ENCODE measurements at regions not wholly inside any gene's neighbourhood (a gene's known extent, or its start where the extent isn't known, plus 50 kb on each side); places are given as distances from the start of the nearest gene placed in this dataset.

DNA sequence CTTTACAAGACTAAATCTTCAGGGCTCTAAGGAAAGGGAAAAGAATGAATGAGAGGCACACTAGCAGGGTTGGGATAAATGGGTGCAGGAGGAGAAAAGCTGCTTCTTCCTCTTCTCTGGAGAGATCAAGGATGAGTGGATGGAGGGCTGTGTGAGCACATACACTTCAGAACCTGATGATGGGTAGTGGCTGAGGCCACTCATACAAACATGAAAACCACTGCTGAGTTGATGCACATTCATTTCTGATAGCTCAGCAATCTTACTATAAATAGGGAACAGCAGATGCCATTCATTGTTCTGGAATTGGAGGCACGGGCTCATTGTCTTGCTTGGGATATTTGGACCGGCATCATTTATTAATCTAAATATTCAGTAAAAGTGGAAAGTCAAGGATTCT lies 152.4 kb upstream of the KCTD1 start:
- no peak for DNase-seq (ENCODE audit: low read depth)

DNA sequence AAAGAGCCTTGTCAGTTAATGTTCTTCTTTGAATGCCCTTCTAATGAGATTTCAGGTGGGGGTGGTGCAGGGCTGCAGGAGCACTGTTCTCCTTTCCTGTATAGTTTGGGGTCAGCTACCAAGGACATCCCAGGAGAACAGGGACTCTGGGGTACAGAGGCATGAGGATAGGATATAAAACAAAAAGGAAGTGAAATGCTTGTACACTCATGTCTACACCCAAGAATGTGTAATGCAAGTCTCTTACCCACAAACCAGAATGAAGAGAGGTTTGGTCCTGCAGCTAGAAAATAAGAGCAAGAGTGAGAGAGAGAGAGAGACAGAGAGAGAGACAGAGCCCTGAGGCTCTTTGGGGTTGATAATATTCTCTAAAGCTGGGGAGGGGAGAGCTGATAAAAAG lies 151.8 kb upstream of the KCTD1 start:
- DNase-seq (ENCODE audit: low read depth), result no peak

DNA sequence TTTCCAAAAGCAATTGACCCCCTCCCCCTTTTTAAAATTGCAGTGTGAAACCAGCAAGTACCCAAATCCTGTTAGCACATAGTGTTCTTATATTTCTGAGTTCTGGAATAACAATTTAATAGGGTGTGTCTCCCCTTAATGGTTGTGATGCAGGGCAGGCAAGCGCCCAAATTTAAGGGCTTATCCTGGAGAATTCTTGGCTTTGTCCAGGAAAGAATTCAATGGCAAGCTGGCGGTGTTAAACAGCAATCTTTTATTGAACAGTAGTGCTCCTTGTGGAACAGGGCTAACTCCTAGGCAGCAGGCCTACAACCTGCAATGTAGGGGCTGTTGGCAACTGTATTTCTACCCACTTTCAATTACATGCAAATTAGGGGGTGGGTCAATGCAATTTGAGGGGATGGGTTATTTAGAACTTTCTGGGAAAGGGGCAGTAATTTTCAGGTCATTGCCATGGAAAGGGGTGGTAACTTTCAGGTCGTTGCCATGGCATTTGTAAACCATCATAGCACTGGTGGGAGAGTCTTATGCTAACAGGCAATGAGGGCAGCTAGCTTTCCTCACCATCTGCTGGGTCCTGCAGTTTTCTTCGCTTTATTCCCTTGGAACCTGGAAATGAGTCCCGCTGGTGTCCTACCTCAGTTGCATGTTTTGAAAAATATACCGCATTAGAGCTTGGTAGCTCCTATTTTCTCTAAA lies 149.0 kb upstream of the KCTD1 start:
- no peak for DNase-seq (ENCODE audit: low read depth)

DNA sequence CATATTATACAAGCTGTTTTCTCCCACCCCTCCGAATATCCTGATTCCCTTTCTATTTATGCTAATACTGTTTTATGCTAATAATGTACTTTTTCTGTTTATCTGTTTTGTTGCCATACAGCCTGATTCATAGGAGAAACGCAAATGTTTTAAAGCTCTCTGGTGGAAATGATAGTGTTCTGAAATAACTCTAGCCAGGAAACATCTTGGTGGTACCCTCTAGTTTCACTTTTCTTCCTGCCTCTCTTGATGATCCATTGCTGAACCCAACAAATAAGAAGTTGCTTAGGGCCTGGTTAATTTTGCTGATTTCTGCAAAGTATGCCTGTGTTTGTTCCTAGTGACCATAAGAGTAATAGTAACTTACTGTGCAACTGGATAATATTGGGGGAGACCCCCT lies 148.4 kb upstream of the KCTD1 start:
- DNase-seq (ENCODE audit: low read depth), result no peak

DNA sequence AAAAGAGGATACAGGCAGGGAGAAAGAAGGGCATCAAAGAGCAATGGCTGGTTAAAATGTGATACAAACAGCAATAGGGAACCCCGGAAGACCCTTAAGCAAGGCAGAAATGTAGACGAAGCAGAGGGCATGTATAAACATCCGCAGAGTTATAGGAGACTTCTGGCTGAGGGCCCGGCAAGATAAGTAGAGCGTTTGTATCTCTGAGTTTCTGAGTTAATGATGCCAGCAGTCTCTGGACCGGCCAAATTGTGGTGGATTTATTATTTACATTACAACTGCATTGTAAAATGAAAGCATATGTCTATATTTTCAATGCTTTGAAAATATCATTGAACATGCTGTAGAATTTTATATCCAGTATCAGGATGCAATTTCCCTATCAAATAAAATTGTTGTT lies 148.0 kb upstream of the KCTD1 start:
- no peak for DNase-seq (ENCODE audit: low read depth)

DNA sequence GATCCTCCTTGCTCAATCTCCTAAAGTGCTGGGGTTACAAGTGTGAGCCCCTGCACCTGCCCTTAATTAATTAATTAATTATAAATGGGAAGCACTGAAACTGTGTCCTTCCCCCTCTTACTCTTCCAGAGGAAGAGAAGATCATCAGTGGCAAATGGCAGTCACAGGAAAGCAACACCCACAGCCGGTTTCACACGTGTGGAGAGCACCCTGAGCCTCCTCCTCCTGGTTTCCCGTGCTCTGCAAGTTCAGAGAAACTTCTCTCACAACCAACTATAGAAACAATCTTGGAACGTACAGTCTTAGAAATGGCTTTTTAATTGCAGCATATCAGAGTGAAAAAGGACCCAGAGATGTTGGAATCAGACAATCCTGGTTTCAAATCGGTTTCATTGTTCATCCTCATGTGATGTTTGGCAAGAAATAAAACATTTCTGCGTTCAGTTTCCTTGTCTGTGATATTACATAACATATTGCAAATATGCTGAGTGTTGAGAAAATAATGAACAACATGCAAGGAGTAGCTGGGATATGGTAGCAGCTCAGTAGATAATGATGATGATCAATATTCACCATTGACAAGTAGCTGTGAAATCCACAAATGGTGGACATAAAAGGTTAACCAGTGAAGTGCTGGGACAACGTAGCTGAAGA lies 141.0 kb upstream of the KCTD1 start:
- DNase-seq (ENCODE audit: low read depth), result no peak

DNA sequence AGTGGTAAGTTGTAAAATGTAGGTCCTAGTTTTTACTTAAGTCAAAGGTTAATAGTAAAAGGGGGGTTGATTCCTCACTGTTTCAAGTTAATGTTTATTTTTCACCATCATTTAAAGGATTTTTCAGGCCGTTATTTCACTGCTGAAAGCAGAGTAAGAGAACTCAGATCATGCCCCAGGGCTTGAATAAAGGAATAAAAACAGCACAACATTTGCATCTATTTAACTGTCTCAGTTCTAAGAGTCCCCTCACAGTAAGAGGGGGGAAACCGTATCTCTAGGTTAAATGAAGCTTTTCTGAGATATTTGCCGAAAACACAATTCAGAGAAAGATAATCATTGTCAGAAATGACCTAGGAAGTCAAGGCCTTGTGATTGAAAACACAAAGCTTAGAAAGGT lies 138.2 kb upstream of the KCTD1 start:
- no peak for DNase-seq (ENCODE audit: low read depth)

DNA sequence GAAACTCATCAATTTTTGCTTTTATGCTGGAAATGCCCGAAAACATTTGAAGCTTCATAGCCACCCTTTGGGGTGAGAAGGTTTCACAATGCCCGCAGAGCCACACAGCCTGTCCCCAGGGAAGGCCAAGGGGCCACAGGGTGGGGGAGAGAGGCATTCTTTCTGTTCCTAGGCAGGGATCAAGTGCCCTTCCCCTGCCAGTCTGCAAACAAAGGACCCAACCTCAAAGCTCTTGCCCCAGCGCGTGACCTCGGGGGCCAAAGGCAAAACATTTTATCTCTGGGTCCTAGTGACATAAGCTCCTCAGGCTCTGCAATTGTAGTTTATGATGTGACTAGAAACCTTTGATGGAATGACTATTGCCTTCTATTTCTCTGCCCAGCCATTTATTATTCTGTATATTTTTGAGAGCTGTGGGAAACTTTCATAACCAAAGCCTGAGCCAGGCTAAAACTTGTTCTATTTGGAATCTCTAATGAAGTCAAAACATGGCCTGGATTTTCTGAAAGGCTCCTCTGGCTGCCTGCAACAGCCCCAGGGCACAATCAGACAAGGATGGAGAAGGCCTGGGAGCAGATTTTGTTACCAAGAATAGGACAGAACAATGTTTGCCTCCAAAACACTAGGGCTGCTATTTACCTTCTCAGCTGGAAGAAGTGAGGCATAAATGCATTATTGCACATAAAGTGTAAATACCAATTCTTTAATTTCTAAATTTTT lies 137.2 kb upstream of the KCTD1 start:
- DNase-seq (ENCODE audit: low read depth), result no peak

DNA sequence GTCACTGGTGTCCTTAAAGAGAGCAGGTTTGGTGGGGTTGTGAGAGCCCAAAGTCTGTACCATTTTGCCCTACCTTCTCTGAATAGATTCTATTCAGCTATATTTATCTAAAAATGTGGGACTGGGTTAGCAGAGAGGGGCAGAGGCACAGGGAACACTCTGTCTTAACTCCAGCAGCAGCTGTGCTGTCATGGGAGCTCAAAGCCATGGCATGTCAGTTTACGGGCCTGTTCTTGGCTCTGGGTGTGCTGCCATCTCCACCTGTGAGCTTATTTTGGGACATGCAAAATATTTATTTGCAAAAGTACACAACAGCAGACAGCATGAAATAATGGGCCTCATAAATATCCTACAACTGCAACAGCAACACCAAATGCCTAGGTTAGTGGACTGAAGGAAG lies 129.6 kb upstream of the KCTD1 start:
- DNase-seq (ENCODE audit: low read depth), result no peak

DNA sequence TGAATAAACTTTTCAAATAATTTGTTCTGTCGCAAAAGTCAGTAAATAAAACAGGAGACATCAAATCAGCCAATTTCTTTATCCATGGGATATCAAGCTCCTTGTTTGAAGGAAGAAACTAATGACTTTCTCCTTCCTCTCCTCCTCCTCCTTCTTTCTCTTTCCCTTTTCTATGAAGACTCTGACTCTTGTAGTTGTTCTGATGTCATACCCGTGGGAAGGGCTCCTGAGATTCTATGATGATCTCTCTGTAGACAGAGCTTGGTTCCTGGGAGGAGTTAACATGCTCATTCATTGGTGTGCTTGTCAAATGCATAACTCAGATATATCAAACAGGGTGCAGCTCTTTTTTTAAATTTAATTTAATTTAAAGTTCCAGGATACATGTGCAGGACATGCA lies 118.7 kb upstream of the KCTD1 start:
- DNase-seq (ENCODE audit: low read depth), result no peak

DNA sequence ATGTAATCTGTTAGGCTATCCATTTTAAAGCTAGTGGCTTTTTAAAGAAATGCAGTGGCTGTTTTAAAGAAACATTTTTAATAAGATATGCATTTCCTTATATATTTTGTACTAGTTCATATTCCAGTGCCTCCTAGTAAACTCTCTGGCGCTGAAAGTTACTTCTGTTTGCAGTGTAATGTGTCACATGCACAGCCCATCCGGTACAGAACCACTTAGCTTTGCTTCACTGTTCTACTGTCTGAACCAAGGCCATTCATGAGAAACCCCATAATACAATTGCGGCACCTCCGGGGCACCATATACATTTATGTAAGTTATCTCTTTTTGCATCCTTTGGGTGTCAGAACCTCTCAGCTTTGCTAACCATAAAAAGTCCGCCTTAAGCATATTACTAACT lies 114.6 kb upstream of the KCTD1 start:
- DNase-seq (ENCODE audit: low read depth), result no peak

DNA sequence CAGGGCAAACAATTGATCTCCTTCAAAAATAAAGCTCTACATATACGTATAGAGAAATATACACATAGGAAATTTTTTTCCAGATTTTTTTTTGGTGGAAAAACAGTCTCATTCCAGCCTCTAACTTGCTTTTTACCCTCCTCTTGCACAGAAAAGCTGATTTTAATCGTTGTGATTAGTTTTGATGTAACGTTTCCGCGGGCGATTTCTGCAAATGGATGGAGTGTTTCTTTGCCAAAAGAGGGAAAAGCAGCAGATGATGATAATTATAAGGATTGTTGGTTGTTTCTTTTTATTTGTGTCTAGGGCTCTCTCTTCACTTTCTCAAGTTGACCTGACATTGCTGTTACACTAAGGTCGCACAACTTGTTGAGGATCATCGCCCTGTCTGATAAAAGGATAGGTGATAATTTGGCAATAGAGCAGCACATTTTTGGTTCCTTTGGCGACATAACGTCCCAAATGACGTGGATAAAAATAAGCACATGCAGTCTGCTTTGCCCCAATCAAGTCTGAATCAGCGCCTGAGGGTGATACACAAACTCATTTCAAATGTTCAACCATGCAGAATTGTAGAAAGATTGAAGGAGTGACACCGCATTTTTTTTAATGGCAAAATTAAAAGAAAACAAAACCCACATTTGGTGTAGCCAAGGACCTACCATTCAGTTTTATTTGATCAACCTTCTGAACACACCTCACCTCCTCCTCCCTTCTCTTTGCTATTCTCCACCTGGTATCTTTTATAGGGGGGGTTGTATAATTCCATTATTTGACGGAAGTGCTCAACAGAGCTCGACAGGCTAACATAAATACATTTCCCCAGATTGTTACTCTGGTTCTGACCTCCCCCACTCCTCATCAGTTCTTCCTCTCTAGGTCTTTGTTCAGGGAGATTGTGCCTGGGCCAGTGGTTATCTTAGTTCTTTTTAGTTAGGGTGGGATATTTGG lies 109.6 kb upstream of the KCTD1 start:
- DNase-seq (ENCODE audit: low read depth), result no peak

DNA sequence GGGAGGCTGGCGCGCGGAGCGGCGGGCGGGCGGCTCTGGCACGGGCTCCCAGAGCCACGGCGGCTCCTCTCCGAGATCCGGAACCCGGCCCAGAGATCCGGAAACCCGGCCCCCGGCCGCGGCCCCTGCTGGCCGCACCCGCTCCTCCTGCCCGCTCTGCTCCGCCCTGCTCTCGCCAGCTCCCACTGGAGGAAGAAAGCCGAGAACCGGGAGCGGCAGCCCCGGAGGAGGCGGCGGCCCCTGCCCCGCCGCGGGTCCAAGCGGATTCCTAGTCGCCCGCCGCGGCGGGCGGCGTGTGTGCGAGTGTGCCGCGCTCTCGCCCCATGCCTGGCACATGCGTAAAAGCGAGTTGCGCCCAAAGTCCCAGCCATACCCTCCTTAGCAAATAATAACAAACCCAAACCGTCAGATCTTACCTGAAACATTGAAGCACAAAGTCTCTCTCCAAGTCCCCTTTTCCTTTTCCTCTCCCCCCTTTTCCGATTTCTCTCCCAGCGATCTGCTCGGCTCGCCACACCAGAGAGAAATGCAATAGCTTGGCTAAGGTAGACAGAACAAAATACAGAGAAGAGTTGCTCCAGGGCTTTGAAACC lies 108.7 kb upstream of the KCTD1 start:
- DNase-seq (ENCODE audit: low read depth), result peak; percentile 59

DNA sequence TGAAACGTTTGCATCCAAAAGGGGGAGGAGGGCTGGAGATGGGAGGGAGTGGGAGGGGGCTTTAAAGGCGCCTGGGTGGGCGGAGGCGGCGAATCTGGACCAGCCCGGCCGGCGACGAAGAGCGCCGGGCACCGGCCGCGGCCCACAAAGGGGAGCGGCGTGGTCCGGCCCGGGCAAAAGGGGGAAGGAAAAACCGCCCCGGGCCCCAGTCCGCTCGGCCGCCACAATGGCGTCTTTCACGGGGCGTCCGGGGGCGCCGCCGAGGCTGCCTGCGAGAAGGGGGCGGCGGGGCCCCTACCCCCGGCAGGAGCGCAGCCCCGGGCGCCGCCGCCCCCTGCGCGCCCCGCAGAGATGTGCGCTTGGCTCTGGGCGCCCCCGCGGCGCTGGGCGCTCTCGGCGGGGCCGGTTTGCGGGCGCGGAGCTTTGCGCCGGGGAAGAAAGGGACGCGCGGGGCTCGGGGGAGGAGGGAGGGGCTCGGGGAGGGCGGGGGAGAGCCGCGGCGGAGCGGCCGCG lies 108.1 kb upstream of the KCTD1 start:
- DNase-seq (ENCODE audit: low read depth), result no peak

DNA sequence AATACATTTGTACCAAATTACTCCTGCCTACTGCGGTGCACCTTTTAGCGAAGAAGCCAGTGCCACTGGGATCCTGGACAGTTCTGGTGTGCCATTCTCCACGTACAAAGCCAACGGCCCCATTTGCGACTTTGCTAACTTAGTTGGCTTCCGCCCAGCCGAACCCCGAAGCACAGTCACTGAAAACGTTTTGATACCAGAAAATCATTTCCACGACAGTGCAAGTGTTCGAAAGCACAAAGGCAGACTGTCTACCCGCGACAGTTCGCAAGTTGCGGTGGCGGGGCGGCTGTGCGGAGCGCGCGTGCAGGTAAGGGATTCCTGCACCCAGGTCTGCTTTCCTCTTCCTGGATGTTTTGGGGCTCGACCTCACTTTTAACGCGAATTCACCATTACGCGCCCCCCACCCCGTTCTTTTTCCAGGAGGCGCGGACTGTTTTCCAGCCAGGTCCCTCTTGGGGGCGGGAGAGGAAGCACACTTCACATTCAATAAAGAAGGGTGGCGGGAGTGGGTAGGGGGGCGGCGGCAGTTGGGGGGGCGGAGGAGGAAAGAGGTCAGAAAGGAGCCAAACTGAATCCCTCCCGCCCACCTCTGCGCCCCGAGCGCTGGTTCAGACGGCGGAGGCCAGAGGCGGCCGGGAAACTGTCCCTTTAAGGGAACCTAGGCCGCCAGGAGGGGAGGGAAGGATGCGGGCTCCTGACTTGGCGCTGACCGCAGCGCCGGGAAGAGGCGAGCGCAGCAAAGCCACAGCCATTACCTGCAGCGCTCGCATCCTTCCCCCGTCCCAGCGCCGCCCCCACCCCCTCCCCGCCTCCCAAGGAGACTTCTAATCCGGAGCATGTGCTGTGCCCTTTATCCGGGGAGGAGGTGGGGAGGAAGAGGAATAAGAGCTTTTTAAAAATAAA lies 107.4 kb upstream of the KCTD1 start:
- DNase-seq (ENCODE audit: low read depth), result peak; percentile 30

DNA sequence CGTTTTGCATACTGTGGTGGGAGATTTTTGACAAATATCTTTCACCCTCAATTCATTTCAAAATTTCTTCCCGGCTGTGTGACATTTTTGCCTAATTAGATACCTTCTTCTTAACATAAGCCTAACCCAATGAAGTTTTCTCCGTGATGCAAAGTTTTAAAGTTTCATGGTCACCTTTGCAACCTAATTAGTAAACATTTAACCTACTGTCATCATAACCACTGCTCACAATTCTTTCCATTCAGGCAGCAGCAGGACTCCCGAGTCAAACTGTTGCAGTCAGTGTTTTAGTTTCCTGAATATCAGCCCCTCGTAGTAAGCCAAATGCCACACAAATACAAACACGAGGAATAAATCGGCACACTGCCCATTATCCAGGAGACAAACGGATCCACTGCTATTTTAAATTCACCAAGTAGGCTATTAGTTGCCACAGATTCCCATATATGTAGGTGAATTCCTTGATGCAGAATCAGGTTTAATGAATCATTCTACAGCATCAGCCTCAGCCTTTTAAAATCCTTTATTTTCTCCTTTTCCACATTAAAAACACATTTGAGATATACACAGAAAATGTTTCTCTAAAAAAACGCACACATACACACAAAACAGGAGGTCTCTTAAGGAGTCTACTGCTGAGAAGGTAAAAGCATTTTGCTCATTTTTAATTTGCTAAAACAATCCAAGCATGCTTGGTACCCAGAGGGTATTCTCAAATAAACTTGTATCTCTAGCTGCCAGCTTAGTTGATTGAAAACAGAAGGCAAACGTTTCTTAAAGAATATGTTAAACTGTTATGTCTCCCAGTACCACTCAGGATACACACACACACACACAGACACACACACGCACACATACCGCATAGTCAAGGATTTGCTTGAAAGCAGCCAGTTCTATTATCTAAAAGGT lies 106.5 kb upstream of the KCTD1 start:
- DNase-seq (ENCODE audit: low read depth), result no peak

DNA sequence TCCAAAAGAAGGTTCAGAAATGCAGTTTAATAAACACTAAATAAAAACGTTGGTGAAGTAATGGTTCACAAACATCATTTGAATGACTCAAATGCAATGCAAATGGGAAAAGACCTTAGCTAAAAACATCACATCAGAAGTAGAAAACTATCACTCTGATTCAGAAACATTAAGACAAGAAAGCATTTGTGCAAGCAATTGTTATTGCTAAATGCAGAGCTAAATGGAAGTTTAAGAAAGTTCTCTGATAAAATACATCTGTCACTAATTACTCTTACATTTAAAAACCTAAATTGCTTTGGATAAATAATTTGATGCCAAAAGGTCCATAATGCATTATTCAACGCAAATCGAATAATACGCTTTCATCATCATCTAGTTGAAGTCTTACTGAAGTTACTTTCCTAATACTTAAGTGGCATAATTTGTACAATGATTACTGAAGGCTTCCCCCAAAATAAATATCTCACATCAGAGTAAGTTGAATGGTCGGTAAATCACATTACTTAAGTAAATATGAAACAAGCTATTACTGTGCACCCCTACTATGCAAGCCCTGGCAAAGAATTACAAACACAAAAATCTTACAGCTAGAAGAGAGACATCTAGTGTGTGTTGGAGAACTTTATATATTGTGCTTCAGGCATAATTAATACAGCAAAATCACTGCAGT lies 105.7 kb upstream of the KCTD1 start:
- DNase-seq (ENCODE audit: low read depth), result no peak

DNA sequence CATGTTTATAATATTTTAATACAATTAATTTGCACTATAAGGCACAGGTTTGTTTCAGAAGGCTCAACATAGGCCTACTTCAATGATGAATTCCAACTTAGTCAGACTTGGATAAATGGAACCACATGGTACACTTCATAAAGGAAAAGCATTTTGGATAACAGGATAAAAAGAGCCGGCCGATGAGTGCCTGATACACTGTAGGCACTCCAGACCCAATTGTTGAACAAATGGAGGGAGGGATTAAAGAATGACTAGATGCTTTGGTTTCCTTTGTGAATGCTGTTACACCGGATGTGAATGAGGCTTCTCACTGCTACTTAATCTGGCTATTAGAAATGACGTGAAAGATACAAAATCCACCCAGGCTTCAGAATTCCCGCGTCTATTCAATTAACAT lies 104.1 kb upstream of the KCTD1 start:
- no peak for DNase-seq (ENCODE audit: low read depth)
